ENCODE measurements at regions not wholly inside any gene's neighbourhood (a gene's known extent, or its start where the extent isn't known, plus 50 kb on each side); places are given as distances from the start of the nearest gene placed in this dataset.

GRCh38 chr3:127408684-127409420, 121.0 kb upstream of the PRR20G start:
- ChIA-PET POLR2A (no interaction called here), CTCF (no interaction called here)
- no peak overlapping the region for H3K4me3 Mint-ChIP-seq
- H3K9me3 Mint-ChIP-seq, result no peaks in the 10 kb centered on the region
- H3K4me1 Mint-ChIP-seq, result no peaks in the 10 kb centered on the region
- no peak for DNase-seq
- H3K27ac Mint-ChIP-seq, result no peak overlapping the region
- no peaks in the 10 kb centered on the region for H3K27me3 Mint-ChIP-seq
- H3K36me3 Mint-ChIP-seq (ENCODE audit: low read depth), result no peaks in the 10 kb centered on the region

- DNase-seq, result no peak
- Mint-ChIP-seq H3K4me3 (no peak overlapping the region), H3K27ac (no peak overlapping the region), H3K9me3 (no peaks in the 10 kb centered on the region), H3K36me3 (ENCODE audit: low read depth) (no peaks in the 10 kb centered on the region), H3K27me3 (no peaks in the 10 kb centered on the region), H3K4me1 (no peaks in the 10 kb centered on the region)
- ChIA-PET CTCF (no interaction called here), POLR2A (no interaction called here)
These were observed 120.3 kb upstream of the PRR20G start for GRCh38 chr3:127408022-127408683.

- Mint-ChIP-seq H3K27ac (no peak overlapping the region), H3K9me3 (no peaks in the 10 kb centered on the region), H3K36me3 (ENCODE audit: low read depth) (no peaks in the 10 kb centered on the region), H3K27me3 (no peaks in the 10 kb centered on the region), H3K4me3 (no peak overlapping the region), H3K4me1 (no peaks in the 10 kb centered on the region)
- POLR2A ChIA-PET, result no interaction called here
- CTCF ChIA-PET, result no interaction called here
- no peak for DNase-seq
These were observed 119.4 kb upstream of the PRR20G start for GRCh38 chr3:127407026-127407939.

GRCh38 chr3:127406309-127407025, 118.6 kb upstream of the PRR20G start:
- H3K4me1 Mint-ChIP-seq, result no peaks in the 10 kb centered on the region
- H3K9me3 Mint-ChIP-seq, result no peaks in the 10 kb centered on the region
- CTCF ChIA-PET, result interaction anchor here (0.6 kb wide), 1 partner anchor 143 kb away, joined by 4 read pairs; no protein-coding TSS in a partner anchor
- no peak overlapping the region for H3K4me3 Mint-ChIP-seq
- no peaks in the 10 kb centered on the region for H3K36me3 Mint-ChIP-seq (ENCODE audit: low read depth)
- POLR2A ChIA-PET, result no interaction called here
- no peak for DNase-seq
- no peak overlapping the region for H3K27ac Mint-ChIP-seq
- no peaks in the 10 kb centered on the region for H3K27me3 Mint-ChIP-seq

- ChIA-PET POLR2A (no interaction called here), CTCF (no interaction called here)
- Mint-ChIP-seq H3K36me3 (ENCODE audit: low read depth) (no peaks in the 10 kb centered on the region), H3K9me3 (no peaks in the 10 kb centered on the region), H3K4me3 (no peak overlapping the region), H3K27ac (no peak overlapping the region), H3K4me1 (no peaks in the 10 kb centered on the region), H3K27me3 (peaks cover 2% of the 10 kb centered on the region)
- no peak for DNase-seq
These were observed 117.9 kb upstream of the PRR20G start for GRCh38 chr3:127405791-127406190.

GRCh38 chr3:127405010-127405598, 117.3 kb upstream of the PRR20G start:
- no peak for DNase-seq
- no peaks in the 10 kb centered on the region for H3K4me1 Mint-ChIP-seq
- H3K36me3 Mint-ChIP-seq (ENCODE audit: low read depth), result no peaks in the 10 kb centered on the region
- H3K27me3 Mint-ChIP-seq, result peaks cover 6% of the 10 kb centered on the region
- H3K4me3 Mint-ChIP-seq, result no peak overlapping the region
- H3K9me3 Mint-ChIP-seq, result no peaks in the 10 kb centered on the region
- H3K27ac Mint-ChIP-seq, result no peak overlapping the region
- ChIA-PET CTCF (no interaction called here), POLR2A (no interaction called here)

GRCh38 chr3:127404221-127405009, 116.6 kb upstream of the PRR20G start:
- H3K4me3 Mint-ChIP-seq, result no peak overlapping the region
- no peaks in the 10 kb centered on the region for H3K36me3 Mint-ChIP-seq (ENCODE audit: low read depth)
- H3K4me1 Mint-ChIP-seq, result no peaks in the 10 kb centered on the region
- ChIA-PET POLR2A (no interaction called here), CTCF (no interaction called here)
- no peaks in the 10 kb centered on the region for H3K9me3 Mint-ChIP-seq
- H3K27me3 Mint-ChIP-seq, result peaks cover 6% of the 10 kb centered on the region
- DNase-seq, result no peak
- H3K27ac Mint-ChIP-seq, result no peak overlapping the region

- CTCF ChIA-PET, result no interaction called here
- no peak overlapping the region for H3K27ac Mint-ChIP-seq
These were observed 115.9 kb upstream of the PRR20G start for GRCh38 chr3:127403795-127404194.

GRCh38 chr3:127399154-127399553, 111.3 kb upstream of the PRR20G start:
- H3K27me3 Mint-ChIP-seq, result peaks cover 14% of the 10 kb centered on the region
- H3K4me1 Mint-ChIP-seq, result no peaks in the 10 kb centered on the region
- no peak overlapping the region for H3K27ac Mint-ChIP-seq
- ChIA-PET POLR2A (no interaction called here), CTCF (no interaction called here)
- no peaks in the 10 kb centered on the region for H3K9me3 Mint-ChIP-seq
- no peak for DNase-seq
- no peaks in the 10 kb centered on the region for H3K36me3 Mint-ChIP-seq (ENCODE audit: low read depth)
- no peak overlapping the region for H3K4me3 Mint-ChIP-seq

More at GRCh38 chr3:127403795-127404194, 115.9 kb upstream of the PRR20G start:
- Mint-ChIP-seq H3K9me3 (no peaks in the 10 kb centered on the region), H3K36me3 (ENCODE audit: low read depth) (no peaks in the 10 kb centered on the region), H3K27me3 (peaks cover 6% of the 10 kb centered on the region), H3K4me3 (no peak overlapping the region), H3K4me1 (no peaks in the 10 kb centered on the region)
- DNase-seq, result no peak
- POLR2A ChIA-PET, result no interaction called here

- H3K36me3 Mint-ChIP-seq (ENCODE audit: low read depth), result no peaks in the 10 kb centered on the region
- no peak for DNase-seq
- H3K9me3 Mint-ChIP-seq, result no peaks in the 10 kb centered on the region
- ChIA-PET POLR2A (no interaction called here), CTCF (interaction anchor here (0.8 kb wide), 1 partner anchor 151 kb away, joined by 3 read pairs; no protein-coding TSS in a partner anchor)
- H3K4me3 Mint-ChIP-seq, result no peak overlapping the region
- peaks cover 14% of the 10 kb centered on the region for H3K27me3 Mint-ChIP-seq
- no peak overlapping the region for H3K27ac Mint-ChIP-seq
- no peaks in the 10 kb centered on the region for H3K4me1 Mint-ChIP-seq
These were observed 108.6 kb upstream of the PRR20G start for GRCh38 chr3:127396473-127396872.

GRCh38 chr3:127395663-127396355, 108.0 kb upstream of the PRR20G start:
- Mint-ChIP-seq H3K27me3 (peaks cover 13% of the 10 kb centered on the region), H3K4me3 (no peak overlapping the region), H3K4me1 (no peaks in the 10 kb centered on the region), H3K27ac (no peak overlapping the region), H3K36me3 (ENCODE audit: low read depth) (no peaks in the 10 kb centered on the region), H3K9me3 (no peaks in the 10 kb centered on the region)
- DNase-seq, result no peak
- ChIA-PET POLR2A (no interaction called here), CTCF (no interaction called here)

Measured in activated CD4-positive, alpha-beta memory T cell treated with anti-CD3 and anti-CD28 coated beads, Interleukin-2, amount 10 ng/mL, durations not matched to agents 7 days and 5 days (primary cell).